CD4-positive, alpha-beta T cell (primary cell): ENCODE measurements at regions not wholly inside any gene's neighbourhood (a gene's known extent, or its start where the extent isn't known, plus 50 kb on each side); places are given as distances from the start of the nearest gene placed in this dataset.

Source experiments
- ATAC-seq: fragments of 200-7000 bp; cut with Tn5 transposase; one replicate; pipeline ENCODE4 v1.10.0; 2022; ENCODE audit warnings: mild to moderate bottlenecking; ENCODE audit not compliant: poor library complexity
- CTCF ChIA-PET: fragments of 350-600 bp; sonication (Branson Sonifier 250); formaldehyde crosslinking; loops from one replicate; lab custom pipeline; 2021; ENCODE audit warnings: antibody characterized with exemption, inconsistent platforms; lab: Charles Lee
- POLR2A ChIA-PET: fragments of 350-600 bp; sonication (Branson Sonifier 250); formaldehyde crosslinking; loops from one replicate; lab custom pipeline; 2021; ENCODE audit warnings: antibody characterized with exemption, inconsistent platforms; lab: Charles Lee
- DNase-seq, 14 experiments: peaks; one replicate each; pipeline ENCODE4 v3.0.0-alpha.2; 2013 to 2020; ENCODE audit warnings: mixed read lengths in 2 of 14
- H3K27ac ChIP-seq, 2 donors: one replicate each; pipeline versions ENCODE4 v1.5.1 to v1.7.0; 2013; ENCODE audit warnings: low read length in 2 of 2, low read depth in 1 of 2, mild to moderate bottlenecking in 1 of 2
- H3K27me3 ChIP-seq, 2 experiments: 1 replicate in 1 of 2; 2 replicates in 1 of 2; pipeline versions ENCODE4 v1.6.1 to v1.7.0; 2013; ENCODE audit warnings: low read length in 2 of 2, control low read depth in 1 of 2, mild to moderate bottlenecking in 1 of 2, moderate library complexity in 1 of 2; ENCODE audit not compliant: insufficient read depth in 2 of 2, control insufficient read depth in 1 of 2
- H3K36me3 ChIP-seq: one replicate; pipeline ENCODE4 v1.6.1; 2013; ENCODE audit warnings: low read length, control low read depth; ENCODE audit not compliant: insufficient read depth
- H3K4me1 ChIP-seq: one replicate; pipeline ENCODE4 v1.6.1; 2013; ENCODE audit warnings: low read length, control low read depth; ENCODE audit not compliant: insufficient read depth
- H3K4me3 ChIP-seq: one replicate; pipeline ENCODE4 v1.5.1; 2013; ENCODE audit warnings: mild to moderate bottlenecking, low read length, moderate library complexity
- H3K9me3 ChIP-seq, 2 experiments: 1 replicate in 1 of 2; 2 replicates in 1 of 2; pipeline versions ENCODE4 v1.6.1 to v1.7.0; 2013; ENCODE audit warnings: low read length in 2 of 2, mild to moderate bottlenecking in 2 of 2, control low read depth in 1 of 2, moderate library complexity in 1 of 2; ENCODE audit not compliant: control insufficient read depth in 1 of 2, insufficient read depth in 1 of 2
- H3K27ac Mint-ChIP-seq: one replicate; pipeline ENCODE4 v1.8.0; 2020; ENCODE audit warnings: mixed read lengths
- H3K27me3 Mint-ChIP-seq: one replicate; pipeline ENCODE4 v1.8.0; 2021; ENCODE audit warnings: mixed read lengths
- H3K36me3 Mint-ChIP-seq: one replicate; pipeline ENCODE4 v1.8.0; 2021; ENCODE audit warnings: low read depth, mixed read lengths
- H3K4me1 Mint-ChIP-seq: one replicate; pipeline ENCODE4 v1.8.0; 2021; ENCODE audit warnings: low read depth, mixed read lengths
- H3K4me3 Mint-ChIP-seq: one replicate; pipeline ENCODE4 v1.8.0; 2020; ENCODE audit warnings: mild to moderate bottlenecking, mixed read lengths
- H3K9me3 Mint-ChIP-seq: one replicate; pipeline ENCODE4 v1.8.0; 2020; ENCODE audit warnings: mixed read lengths
- intact Hi-C, 2 experiments: fragments of 100-400 bp; cut with DNase I in 1 of 2; cut with micrococcal nuclease in 1 of 2; formaldehyde crosslinking; loops; one replicate each; pipeline versions ENCODE4 v1.15.1 to v1.9.0; 2023 to 2025; cut with DNase I, micrococcal nuclease
- TF ChIP-seq, protein P1 (sequence below): fragments of 200-600 bp; IDR thresholded peaks from one replicate; pipeline ENCODE4 v1.8.0; 2022; ENCODE audit warnings: antibody characterized with exemption, mild to moderate bottlenecking

DNA sequence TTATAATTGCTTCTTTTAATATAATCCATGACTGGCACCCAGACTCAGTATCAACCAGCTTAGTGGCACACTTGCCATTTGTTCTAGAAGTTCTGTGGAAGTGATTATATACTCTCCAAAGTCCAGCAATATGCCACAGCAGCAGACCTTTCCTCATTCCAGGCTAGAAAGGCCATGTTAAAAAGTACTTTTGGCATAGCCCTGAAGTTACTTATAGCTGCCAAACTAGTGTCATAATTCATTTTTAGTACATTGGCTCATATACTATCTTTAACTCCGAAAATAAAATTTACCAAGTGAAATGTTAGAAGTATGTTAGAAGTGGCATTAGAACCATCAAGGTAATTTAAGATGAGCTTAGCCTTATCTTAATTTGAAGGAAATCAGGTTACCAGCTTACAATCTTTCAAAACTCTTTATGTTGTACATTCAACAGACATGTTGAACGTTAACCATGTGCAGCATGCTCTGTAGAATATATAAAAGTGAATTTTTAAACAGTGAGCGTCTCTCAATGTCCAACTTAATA is 714.2 kb upstream of the LCORL start:
- Mint-ChIP-seq H3K27ac (no peak overlapping the region), H3K9me3 (no peaks in the 10 kb centered on the region), H3K4me1 (no peaks in the 10 kb centered on the region), H3K27me3 (no peaks in the 10 kb centered on the region), H3K4me3 (no peak overlapping the region), H3K36me3 (no peaks in the 10 kb centered on the region)
- no peaks in the 10 kb centered on the region for H3K36me3 ChIP-seq
- DNase-seq (no peak), ATAC-seq (no peak)
- POLR2A ChIA-PET = no interaction called here
- CTCF ChIA-PET = no interaction called here
- H3K4me3 ChIP-seq = no peak overlapping the region
- no peaks in the 10 kb centered on the region for H3K27me3 ChIP-seq
- intact Hi-C loops = no loop called here
- no peaks in the 10 kb centered on the region for H3K4me1 ChIP-seq
- TF ChIP-seq, protein P1, sequence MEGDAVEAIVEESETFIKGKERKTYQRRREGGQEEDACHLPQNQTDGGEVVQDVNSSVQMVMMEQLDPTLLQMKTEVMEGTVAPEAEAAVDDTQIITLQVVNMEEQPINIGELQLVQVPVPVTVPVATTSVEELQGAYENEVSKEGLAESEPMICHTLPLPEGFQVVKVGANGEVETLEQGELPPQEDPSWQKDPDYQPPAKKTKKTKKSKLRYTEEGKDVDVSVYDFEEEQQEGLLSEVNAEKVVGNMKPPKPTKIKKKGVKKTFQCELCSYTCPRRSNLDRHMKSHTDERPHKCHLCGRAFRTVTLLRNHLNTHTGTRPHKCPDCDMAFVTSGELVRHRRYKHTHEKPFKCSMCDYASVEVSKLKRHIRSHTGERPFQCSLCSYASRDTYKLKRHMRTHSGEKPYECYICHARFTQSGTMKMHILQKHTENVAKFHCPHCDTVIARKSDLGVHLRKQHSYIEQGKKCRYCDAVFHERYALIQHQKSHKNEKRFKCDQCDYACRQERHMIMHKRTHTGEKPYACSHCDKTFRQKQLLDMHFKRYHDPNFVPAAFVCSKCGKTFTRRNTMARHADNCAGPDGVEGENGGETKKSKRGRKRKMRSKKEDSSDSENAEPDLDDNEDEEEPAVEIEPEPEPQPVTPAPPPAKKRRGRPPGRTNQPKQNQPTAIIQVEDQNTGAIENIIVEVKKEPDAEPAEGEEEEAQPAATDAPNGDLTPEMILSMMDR = no peak
- H3K27ac ChIP-seq = no peak overlapping the region
- no peaks in the 10 kb centered on the region for H3K9me3 ChIP-seq

DNA sequence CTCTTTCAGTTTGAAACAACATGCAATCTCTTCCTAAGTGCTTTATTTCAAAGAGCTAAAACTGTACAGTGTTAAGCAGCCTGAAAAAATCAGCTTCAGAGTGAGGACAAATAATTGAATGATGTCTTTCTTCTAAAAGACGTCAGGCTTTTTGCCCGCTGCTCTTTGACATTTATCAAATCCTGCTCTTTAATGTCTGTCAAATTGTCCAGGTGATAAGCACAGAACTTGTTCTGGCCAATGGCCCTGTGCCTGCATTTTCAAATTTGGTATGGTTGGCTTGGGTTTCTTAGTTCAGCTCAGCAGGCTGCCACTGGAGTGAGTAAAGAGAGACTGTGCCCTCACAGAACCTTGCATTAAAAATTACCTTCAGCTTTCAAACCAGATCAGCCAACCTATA is 712.9 kb upstream of the LCORL start:
- TF ChIP-seq, protein P1 = no peak
- Histone ChIP-seq H3K4me3 (no peak overlapping the region), H3K4me1 (no peaks in the 10 kb centered on the region), H3K36me3 (no peaks in the 10 kb centered on the region), H3K27ac (no peak overlapping the region), H3K9me3 (peaks cover 0 to 4% of the 10 kb centered on the region in 2 experiments), H3K27me3 (no peaks in the 10 kb centered on the region)
- Mint-ChIP-seq H3K27ac (no peak overlapping the region), H3K9me3 (no peaks in the 10 kb centered on the region), H3K36me3 (no peaks in the 10 kb centered on the region), H3K4me3 (no peak overlapping the region), H3K27me3 (no peaks in the 10 kb centered on the region), H3K4me1 (no peaks in the 10 kb centered on the region)
- ChIA-PET POLR2A (no interaction called here), CTCF (no interaction called here)
- ATAC-seq (no peak), DNase-seq (no peak)
- intact Hi-C loops = no loop called here

DNA sequence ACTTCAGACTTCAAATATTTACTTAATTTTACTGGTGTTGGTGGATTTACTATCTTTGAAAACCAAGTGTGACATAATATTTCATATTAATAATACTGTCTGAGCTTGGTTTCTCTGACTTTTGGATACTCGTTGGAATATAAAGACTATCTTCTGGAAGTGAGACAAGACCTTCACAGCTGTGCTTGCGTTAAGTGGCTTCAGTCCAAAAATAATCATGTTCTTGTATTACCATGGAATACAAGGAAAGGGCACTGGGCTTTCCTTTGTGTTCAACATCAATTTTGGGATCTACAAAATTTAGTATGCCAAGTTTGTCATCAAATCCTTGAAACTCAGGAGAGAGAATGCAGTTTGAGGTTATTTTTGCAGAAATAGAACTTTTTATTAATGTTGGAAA is 712.4 kb upstream of the LCORL start:
- H3K9me3 Mint-ChIP-seq = no peaks in the 10 kb centered on the region

More for the DNA sequence above, 712.4 kb upstream of the LCORL start:
- ChIA-PET POLR2A (no interaction called here), CTCF (no interaction called here)
- TF ChIP-seq, protein P1 = no peak
- Histone ChIP-seq H3K36me3 (no peaks in the 10 kb centered on the region), H3K27me3 (no peaks in the 10 kb centered on the region), H3K4me3 (no peak overlapping the region), H3K4me1 (no peaks in the 10 kb centered on the region), H3K9me3 (peaks cover 0 to 4% of the 10 kb centered on the region in 2 experiments), H3K27ac (no peak overlapping the region)
- H3K27ac Mint-ChIP-seq = no peak overlapping the region
- no peak overlapping the region for H3K4me3 Mint-ChIP-seq
- ATAC-seq (no peak), DNase-seq (no peak)
- H3K27me3 Mint-ChIP-seq = no peaks in the 10 kb centered on the region
- H3K36me3 Mint-ChIP-seq = no peaks in the 10 kb centered on the region
- H3K4me1 Mint-ChIP-seq = no peaks in the 10 kb centered on the region
- intact Hi-C loops = no loop called here
